D341Med (cell line): ENCODE measurements at regions not wholly inside any gene's neighbourhood (a gene's known extent, or its start where the extent isn't known, plus 50 kb on each side); places are given as distances from the start of the nearest gene placed in this dataset.

ENCODE experiments used
- DNase-seq: peaks from one replicate; pipeline ENCODE4 v3.0.0; 2012; ENCODE audit warnings: low spot score

DNA sequence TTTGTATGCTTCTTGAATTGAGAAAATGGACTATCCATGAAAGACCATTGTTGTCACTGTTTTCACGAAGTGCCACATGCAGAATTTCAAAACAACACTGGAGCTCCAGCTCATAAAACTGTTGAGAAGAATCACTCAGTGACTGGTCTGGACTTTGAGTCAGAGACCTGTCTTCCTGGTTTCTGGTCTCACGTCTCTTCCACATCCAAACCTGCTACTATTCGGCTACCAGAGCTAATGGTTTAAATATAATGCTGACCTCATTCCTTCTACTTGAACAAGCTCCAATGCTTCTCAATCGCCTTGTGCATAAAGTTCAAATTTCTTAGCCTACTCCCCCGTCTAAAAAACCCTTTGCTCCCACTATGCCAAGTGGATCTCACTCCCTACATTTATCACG lies 227.9 kb upstream of the NR2F2 start:
- no peak for DNase-seq

DNA sequence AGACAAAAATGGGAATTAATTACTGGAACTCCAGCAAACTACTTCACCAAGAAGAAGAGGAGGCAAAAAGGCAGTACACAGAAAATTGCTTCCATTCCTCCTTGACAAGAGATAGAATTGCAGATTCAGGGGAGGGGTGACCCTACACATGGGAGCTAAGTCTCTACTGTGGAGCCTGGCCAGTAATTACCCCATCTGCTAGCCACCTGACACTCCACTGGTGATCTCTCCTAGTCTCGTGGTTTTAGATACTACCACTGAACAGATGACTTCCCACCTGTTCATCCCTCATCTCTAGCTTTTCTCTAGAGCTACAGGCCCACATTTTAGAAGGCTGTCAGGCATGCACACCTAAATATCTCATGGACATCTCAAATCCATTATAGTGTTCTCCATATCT lies 224.3 kb upstream of the NR2F2 start:
- DNase-seq, result no peak

DNA sequence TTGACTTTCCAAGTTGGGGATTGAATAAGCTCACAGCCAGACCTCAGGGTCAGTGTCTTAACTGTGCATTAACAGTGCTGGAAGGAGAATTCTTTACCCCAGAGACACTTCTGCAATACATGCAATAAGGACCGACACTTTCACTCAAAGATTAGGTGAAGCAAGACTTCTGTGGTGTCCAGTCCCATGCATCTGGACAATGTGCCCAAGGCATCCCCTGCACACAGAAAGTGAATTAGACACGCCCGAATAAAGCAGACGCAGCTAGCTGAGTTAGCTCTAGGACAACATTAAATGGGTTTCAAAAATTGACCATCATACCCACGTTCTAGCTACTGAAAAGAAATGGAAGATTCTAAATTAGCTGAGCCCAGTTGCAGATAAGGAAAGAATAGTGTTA lies 223.9 kb upstream of the NR2F2 start:
- DNase-seq, result no peak

DNA sequence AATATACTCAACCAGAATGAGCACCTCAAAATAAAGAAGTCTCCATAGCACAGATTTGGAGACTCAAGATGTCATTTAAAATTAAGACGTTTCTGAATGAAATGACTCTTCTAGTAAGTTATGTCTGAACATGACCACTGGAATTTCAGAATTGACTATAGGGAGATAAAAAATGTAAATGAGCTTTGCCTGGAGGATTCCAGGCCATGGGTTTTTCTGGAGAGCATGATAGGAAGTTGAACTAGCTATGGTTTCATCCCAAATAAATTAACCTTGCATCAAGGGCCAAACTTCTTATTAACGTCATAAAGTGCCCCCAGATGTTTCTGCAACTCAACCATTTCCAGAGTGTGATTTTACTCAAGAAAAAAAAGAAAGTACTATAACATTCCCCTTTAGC lies 222.6 kb upstream of the NR2F2 start:
- no peak for DNase-seq

DNA sequence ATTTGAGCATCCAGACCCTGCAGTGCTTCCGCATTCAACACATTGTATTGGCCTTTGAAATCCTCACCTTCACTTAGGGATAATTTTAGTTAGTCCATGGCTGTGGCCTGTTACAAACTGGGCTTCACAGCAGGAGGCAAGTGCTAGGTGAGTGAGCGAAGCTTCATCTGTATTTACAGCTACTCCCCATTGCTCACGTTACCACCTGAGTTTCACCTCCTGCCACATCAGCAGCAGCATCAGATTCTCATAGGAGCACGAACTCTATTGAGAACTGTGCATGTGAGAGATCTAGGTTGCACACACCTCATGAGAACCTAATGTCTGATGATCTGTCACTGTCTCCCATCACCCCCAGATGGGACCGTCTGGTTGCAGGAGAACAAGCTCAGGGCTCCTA lies 222.1 kb upstream of the NR2F2 start:
- no peak for DNase-seq

DNA sequence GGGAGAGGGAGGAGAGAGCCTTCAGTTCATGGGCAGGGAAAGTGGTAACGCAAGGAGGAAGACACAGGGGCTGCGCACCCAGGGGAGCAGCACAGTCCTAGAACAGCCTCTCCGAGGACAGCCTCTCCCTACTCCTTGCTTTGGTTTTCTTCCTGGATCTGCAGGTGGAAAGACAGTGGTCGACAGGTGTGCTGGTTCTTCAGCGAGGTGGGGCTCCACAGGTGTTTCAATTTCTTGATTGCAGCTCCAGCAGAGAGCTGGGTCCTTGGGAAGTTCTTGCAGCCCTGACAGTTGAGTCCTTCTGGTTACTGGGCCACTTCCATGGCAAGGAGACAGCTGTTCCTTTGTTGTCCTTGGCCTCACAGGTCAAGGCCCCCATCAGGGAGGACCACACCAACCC lies 220.7 kb upstream of the NR2F2 start:
- no peak for DNase-seq

DNA sequence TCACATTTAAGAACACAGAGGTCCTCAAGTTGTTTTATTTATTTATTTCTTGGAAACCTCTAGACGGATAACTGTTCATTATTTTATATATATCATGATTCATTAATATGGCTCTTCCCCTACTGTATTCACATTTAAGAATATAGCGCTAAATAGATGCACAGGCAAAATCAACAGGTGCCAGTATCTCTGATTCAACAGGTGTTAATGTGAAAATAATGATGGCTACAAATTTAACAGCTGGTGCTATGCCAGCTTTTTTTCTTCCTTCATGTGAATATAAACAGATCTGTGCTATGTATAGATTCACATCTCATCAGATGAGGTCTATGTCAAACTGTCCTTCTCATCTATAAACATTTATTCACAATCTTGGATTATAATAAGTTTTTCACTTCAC lies 218.5 kb upstream of the NR2F2 start:
- no peak for DNase-seq

DNA sequence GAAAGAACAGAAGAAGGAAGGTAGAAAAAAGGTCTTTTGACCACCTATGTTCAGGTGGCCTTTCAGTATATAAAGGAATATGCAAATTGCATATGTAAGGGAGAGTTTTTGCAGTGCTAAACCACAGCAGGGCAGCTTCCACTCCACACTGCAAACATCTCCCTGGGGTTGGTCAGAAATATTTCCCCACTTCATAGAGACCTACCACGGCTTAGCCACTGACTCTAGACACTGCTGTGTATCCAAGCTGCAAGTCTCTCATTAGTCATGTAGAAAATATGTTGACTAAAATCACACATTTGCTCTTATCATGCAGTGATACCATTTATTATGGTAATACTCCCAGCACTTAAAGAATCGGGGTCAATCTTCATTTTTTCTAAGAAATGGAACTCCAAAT lies 214.9 kb upstream of the NR2F2 start:
- DNase-seq, result no peak

DNA sequence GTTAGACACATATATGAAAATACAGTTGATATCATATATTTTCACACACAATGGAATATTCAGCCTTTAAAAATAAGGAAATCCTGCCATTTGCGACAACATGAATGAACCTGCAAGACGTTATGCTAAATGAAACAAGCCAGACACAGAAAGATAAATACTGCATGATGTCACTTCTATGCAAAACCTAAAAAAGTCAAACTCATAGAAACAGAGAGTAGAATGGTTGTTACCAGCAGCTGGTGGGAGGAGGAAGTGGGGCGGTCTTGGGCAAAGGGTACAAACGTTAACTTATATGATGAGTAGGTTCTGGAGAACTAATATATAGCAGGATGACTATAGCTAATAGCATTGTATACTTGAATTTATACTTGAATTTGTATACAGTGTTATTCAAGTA lies 213.2 kb upstream of the NR2F2 start:
- DNase-seq, result no peak

DNA sequence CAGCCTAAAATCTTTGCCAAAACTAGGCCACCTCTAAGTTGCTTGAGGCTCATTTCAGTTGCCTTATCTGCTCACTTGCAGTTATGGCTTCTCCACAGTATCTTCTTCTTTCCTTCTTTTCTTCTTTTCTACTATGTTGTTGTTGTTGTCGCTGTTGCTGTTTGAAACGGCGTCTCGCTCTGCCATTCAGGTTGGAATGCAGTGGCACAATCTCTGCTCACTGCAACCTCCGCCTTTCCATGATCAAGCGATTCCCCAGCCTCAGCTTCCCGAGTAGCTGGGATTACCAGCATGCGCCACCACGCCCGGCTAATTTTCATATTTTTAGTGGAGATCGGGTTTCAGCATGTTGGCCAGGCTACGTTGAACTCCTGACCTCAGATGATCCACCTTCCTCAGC lies 210.8 kb upstream of the NR2F2 start:
- no peak for DNase-seq

DNA sequence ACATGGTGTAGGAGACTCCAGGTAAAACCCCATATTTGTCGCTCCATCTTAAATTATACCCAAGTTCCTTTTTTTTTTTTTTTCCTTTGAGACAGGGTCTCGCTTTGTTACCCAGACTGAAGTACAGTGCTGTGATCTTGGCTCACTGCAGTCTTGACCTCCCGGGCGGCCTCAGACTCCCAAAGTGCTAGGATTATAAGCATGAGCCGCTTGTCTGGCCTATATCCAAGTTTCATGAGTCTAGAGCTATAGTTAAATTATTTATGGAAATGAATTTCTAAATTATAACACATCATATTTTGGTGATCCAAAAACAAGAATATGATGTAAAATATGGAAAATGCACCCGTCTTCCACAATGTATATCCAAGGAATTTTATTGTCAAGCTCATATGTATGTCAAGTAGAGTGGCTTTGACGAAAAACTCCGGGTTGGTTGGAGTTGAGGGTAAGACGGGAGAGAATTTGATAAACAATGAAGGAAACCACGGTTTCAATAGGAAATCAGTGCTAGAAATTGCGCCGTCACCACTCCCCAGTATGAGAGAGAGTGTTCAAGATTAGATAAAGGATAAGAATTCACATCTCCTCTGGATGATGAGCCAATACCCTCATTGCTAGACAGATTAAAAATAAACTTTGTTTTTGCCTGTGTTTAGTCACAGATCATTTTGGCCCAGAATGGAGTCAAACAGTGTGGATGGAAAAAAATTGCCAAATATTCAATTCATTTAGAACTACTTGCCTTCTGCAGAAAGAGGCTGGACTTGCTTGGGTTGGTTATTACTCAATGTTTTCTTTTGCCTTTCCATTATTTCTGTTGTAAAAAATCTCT lies 209.2 kb upstream of the NR2F2 start:
- DNase-seq, result no peak

DNA sequence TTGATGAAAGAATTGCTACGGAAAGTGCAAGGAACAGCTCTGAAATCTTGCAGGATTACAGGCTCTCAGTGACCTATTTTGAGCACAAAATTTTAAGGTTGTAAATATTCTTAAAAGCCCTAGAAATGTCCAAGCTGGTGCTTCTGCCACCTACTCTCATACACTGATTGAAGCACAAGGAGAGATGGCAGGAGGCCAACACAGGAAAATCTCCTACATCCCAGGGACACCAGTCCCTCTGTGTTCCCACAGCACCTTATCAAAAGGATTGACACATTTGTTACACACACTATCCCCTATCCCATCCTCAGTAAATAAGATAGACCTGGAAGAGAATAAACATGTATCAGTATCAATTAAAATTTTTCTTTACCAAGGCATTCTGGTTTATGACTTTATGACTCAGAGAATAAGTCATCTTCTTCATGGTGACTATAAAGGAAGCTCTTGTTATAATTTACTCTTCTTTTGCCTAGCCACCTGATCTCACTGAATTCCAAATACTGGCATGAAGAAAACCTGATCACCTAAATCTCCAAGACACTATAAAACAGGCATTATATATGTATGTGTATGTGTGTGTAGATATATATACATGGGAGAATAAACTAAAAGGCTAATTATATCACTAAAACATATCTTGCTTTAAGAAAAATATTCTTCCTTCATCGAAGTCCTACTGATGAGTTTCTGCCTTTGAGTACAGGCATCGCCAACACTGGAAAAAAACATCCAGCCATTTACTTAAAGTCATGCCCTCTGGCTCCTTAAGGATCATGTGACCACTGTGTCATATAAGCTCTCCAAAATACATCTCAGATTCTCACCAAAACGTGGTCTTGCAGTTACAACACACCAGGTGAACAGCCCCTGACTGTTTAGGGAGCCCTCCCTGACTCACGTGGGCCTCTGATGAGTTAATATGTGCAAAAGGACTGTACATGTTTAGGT lies 208.1 kb upstream of the NR2F2 start:
- no peak for DNase-seq

DNA sequence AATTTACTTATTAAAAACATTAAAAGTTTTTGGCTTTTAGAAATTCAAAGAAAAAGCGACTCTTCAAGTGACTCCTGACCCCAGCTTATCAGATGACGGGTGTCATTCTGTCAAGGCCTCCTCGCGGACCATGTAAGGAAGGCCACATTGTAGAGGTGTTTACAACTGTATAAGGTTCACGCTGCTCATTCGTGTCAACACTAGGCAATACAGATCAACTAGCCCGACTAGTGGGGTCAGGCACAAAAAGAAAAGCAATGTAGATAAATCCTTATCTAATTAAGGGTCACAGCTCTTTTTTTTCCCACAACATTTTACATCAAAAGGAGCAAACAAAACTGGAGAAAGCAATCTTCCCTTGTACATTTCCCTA lies 207.5 kb upstream of the NR2F2 start:
- DNase-seq, result no peak

DNA sequence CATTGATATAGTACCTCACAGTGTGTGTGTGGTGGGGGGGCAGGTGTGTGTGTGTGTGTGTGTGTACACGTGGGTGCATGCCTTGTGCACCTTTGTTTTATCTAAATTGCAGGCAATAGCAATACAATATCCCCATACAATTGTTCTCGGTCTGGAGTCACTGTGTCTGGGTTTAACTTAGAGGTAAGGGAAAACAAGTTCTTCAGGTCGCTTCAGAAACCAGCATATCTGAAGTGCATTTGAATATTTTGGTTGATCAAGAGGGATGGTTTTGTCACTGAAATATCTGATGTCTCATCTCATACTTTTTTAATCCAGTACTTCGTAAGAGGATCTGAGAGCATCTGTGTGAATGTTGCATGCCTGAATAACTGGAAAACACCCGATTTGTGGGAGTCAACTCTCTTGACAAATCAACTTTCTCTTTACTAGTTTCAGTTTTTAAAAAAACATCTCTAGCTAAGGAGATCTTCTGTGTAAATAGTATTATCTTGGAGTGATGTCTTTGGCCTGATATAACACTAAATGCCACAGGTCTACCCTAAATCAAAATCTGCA lies 206.8 kb upstream of the NR2F2 start:
- no peak for DNase-seq

DNA sequence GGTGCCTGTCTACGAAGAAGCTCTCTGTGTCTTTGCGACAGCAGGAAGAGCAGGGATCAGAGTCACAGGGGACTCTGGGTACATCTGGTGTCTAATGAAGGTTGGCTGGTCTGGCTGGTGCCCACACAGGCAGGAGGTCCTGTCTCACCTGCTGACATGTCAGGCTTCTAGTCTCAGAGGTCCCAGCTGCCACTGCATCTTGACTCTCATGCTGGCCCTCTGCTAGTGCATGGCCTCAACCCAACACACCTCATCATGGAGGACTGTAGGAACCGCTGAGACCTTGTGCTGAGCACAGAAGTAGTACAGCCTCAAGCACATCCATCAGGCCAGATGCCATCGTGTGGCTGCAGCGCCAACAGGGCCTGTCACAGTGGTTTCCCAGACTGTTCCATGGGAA lies 206.1 kb upstream of the NR2F2 start:
- DNase-seq, result no peak

DNA sequence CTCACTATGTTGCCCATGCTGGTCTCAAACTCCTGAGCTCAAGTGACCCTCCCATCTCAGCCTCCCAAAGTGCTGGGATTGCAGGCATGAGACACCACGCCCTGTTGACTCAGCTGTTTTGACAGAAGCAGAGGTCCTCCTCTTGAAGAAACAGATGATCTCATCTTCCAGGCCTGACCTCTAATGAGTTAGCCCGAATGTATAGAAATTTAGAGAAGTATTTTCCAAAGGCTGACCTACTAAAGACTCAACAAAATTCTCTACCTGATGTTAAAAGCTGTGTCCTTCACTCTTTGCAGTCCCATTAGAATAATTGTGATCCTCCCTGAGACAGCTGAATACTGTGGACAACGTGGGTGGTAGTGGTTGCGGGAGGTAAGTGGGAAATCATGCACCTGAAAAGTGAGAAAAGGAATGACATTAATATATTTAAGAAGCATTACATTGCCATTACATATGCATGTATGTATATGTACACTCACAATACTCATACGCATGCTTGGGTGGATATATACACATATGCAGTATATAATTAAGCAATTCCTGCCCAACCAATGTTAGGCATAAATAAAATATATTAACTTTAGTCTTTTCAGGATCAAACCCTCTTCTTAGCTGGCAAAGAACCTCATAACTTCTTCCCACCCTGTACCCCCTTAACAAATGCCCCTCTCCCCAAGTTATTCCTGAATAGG lies 204.6 kb upstream of the NR2F2 start:
- DNase-seq, result no peak

DNA sequence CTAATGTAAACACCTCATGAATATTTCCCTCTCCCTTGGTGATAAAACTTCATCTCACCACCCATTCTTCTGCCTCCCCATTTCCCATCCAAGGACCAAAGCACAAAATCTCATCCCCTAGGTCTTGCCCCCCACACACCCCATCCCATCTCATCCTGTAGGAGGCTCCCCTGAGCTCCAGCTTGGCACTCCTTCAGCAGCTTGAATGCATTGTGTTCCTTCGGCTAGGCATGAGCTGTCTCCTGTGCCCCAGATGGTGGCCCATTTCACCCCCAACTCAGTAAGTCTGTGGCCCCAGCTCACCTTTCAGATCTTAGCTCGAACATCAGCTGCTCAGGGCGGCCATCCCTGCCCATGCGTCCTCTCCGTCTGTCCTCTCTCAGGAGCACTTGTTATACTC lies 203.6 kb upstream of the NR2F2 start:
- DNase-seq, result no peak

DNA sequence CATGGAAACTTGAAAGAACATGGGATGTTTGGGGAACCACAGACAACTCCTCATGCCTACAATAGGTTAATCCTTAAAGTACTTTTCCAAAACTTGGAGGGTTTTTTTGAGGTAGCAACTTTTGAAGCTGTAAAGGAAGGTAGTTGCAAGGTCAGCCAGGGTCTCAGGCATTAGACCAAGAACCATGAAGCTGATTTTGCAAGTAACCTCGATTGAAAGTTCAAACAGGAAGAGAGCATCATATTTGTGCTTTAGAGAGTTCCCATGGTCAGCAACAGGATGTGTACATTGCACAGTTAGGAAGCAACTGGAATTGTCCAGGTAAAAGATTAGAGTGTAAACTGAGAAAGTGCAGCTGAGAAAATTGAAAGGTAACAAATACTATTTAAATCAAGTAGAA lies 199.8 kb upstream of the NR2F2 start:
- DNase-seq, result no peak

DNA sequence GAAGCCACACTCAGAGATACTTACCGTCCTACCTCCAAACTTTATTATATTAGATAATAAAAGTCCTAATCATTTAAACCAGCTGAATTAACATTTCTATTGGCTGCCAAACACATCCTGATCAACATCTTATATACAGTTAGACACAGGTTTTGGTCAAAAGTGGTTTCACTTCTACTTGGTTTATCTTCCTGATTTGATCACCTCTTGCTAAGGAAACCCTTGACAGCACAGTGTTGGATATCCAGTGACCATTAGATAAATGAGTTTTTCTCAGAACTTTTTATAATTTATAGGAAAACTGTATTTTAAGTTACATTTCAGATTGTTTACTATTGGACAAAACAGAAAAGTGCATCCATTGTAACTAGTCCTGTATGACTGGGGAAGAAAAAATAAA lies 198.4 kb upstream of the NR2F2 start:
- DNase-seq, result no peak

DNA sequence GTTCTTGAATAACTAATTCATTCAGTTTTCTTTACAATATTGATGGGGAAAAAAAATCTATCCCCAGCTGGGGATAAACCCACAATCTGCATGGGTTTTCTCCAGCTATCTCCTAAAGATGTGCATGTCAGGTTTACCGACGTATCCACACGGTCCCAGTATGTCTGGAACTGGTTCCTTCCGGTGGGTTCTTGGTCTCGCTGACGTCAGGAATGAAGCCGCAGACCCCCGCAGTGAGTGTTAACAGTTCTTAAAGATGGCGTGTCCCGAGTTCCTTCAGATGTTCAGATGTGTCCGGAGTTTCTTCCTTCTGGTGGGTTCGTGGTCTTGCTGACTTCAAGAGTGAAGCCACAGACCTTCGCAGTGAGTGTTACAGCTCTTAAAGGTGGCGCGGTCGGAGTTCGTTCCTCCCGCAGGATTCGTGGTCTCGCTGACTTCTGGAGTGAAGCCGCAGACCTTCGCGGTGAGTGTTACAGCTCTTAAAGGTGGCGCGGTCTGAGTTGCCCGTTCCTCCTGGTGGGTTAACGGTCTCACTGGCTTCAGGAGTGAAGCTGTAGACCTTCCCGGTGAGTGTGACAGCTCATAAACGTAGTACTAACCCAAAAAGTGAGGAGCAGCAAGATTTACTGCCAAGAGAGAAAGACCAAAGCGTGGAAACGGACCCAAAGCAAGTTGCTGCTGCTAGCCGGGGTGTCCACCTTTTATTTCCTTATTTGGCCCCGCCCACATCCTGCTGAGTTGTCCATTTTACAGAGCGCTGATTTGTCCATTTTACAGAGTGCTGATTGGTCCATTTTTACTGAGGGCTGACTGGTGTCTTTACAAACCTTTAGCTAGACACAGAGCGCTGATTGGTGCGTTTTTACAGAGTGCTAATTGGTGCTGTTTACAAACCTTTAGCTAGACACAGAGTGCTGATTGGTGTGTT lies 195.1 kb upstream of the NR2F2 start:
- DNase-seq, result no peak

DNA sequence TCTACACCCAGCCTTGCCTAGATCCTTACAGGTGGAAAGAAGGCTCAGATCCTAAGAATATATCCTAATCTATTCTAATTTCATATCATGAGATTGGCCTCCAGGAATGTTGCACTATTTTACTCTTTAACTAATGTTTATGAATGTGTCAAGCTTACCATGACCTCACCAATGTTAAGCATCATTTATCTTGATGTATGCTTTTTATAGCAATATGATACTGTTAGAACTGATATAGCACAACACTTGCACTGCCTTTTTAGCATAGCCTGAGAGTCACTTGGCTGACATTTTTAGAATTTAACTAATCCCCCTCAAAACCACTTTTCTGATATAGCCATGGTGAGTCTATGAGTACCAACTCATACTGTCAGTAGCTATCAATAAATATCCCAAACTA lies 191.5 kb upstream of the NR2F2 start:
- no peak for DNase-seq
